H9 (cell line): ENCODE measurements at regions not wholly inside any gene's neighbourhood (a gene's known extent, or its start where the extent isn't known, plus 50 kb on each side); places are given as distances from the start of the nearest gene placed in this dataset.

Source experiments
- DNase-seq: peaks from one replicate; pipeline ENCODE4 v3.0.0-alpha.2; 2017
- H2AFZ ChIP-seq: one replicate; pipeline ENCODE4 v1.6.1; 2013; ENCODE audit warnings: mild to moderate bottlenecking, low read length, control low read depth, moderate library complexity
- H2AK5ac ChIP-seq: 2 replicates; pipeline ENCODE4 v1.6.1; 2013; ENCODE audit warnings: low read length, control low read depth, mixed read lengths; ENCODE audit not compliant: insufficient read length
- H2BK120ac ChIP-seq: one replicate; pipeline ENCODE4 v1.6.1; 2013; ENCODE audit warnings: low read depth, mild to moderate bottlenecking, low read length, control low read depth, inconsistent platforms; ENCODE audit not compliant: poor library complexity, severe bottlenecking
- H2BK12ac ChIP-seq: 2 replicates; pipeline ENCODE4 v1.6.1; 2013; ENCODE audit warnings: low read length, control low read depth, mixed read lengths, low read depth; ENCODE audit not compliant: insufficient read length
- H2BK15ac ChIP-seq: 2 replicates; pipeline ENCODE4 v1.6.1; 2013; ENCODE audit warnings: low read depth, low read length, control low read depth
- H2BK20ac ChIP-seq: one replicate; pipeline ENCODE4 v1.6.1; 2013; ENCODE audit warnings: low read depth, mild to moderate bottlenecking, low read length, control low read depth, inconsistent platforms; ENCODE audit not compliant: poor library complexity, severe bottlenecking
- H2BK5ac ChIP-seq: 2 replicates; pipeline ENCODE4 v1.6.1; 2013; ENCODE audit warnings: low read length, control low read depth, mixed read lengths; ENCODE audit not compliant: insufficient read length
- H3K14ac ChIP-seq: 2 replicates; pipeline ENCODE4 v1.6.1; 2013; ENCODE audit warnings: low read length, control low read depth; ENCODE audit not compliant: insufficient read depth
- H3K18ac ChIP-seq: 2 replicates; pipeline ENCODE4 v1.6.1; 2013; ENCODE audit warnings: low read depth, mild to moderate bottlenecking, mixed read lengths, low read length, control low read depth; ENCODE audit not compliant: insufficient read length
- H3K23ac ChIP-seq: 2 replicates; pipeline ENCODE4 v1.6.1; 2013; ENCODE audit warnings: low read length, control low read depth, mixed read lengths, low read depth; ENCODE audit not compliant: insufficient read length
- H3K23me2 ChIP-seq: 2 replicates; pipeline ENCODE4 v1.6.1; 2013; ENCODE audit warnings: low read depth, mild to moderate bottlenecking, mixed read lengths, low read length, control low read depth; ENCODE audit not compliant: insufficient read length, poor library complexity, severe bottlenecking
- H3K27ac ChIP-seq: 2 replicates; pipeline ENCODE4 v1.5.1; 2013; ENCODE audit warnings: low read length, control low read depth, mixed read lengths, low read depth; ENCODE audit not compliant: insufficient read length
- H3K27me3 ChIP-seq: 2 replicates; pipeline ENCODE4 v1.6.1; 2013; ENCODE audit warnings: low read length, control low read depth, inconsistent platforms; ENCODE audit not compliant: insufficient read depth
- H3K4ac ChIP-seq: 2 replicates; pipeline ENCODE4 v1.6.1; 2013; ENCODE audit warnings: low read depth, mild to moderate bottlenecking, control low read depth, inconsistent platforms, low read length, moderate library complexity
- H3K4me1 ChIP-seq: 2 replicates; pipeline ENCODE4 v1.6.1; 2013; ENCODE audit warnings: low read length, control low read depth, inconsistent platforms; ENCODE audit not compliant: insufficient read depth
- H3K4me2 ChIP-seq: 2 replicates; pipeline ENCODE4 v1.6.1; 2013; ENCODE audit warnings: low read length, control low read depth, mixed read lengths; ENCODE audit not compliant: insufficient read length, insufficient read depth
- H3K56ac ChIP-seq: 2 replicates; pipeline ENCODE4 v1.6.1; 2013; ENCODE audit warnings: low read depth, mild to moderate bottlenecking, mixed read lengths, low read length, control low read depth; ENCODE audit not compliant: insufficient read length
- H3K79me1 ChIP-seq: 2 replicates; pipeline ENCODE4 v1.6.1; 2013; ENCODE audit warnings: low read depth, mild to moderate bottlenecking, moderate library complexity, low read length, control low read depth, inconsistent platforms; ENCODE audit not compliant: insufficient read depth, poor library complexity, severe bottlenecking
- H3K79me2 ChIP-seq: 2 replicates; pipeline ENCODE4 v1.6.1; 2013; ENCODE audit warnings: low read length, control low read depth, inconsistent platforms; ENCODE audit not compliant: insufficient read depth
- H3K9ac ChIP-seq: 2 replicates; pipeline ENCODE4 v1.6.1; 2013; ENCODE audit warnings: low read length, control low read depth, mixed read lengths; ENCODE audit not compliant: insufficient read length; ENCODE audit errors: extremely low read depth
- H3K9me3 ChIP-seq: one replicate; pipeline ENCODE4 v1.6.1; 2013; ENCODE audit warnings: low read depth, low read length, inconsistent platforms; ENCODE audit not compliant: control insufficient read depth
- H3T11ph ChIP-seq: one replicate; pipeline ENCODE4 v1.6.1; 2013; ENCODE audit warnings: mild to moderate bottlenecking, low read length, control low read depth, inconsistent platforms
- H4K20me1 ChIP-seq: one replicate; pipeline ENCODE4 v1.6.1; 2013; ENCODE audit not compliant: control insufficient read depth, insufficient read length, insufficient read depth
- H4K5ac ChIP-seq: 2 replicates; pipeline ENCODE4 v1.6.1; 2013; ENCODE audit warnings: low read depth, mild to moderate bottlenecking, mixed read lengths, low read length, control low read depth; ENCODE audit not compliant: insufficient read length
- H4K8ac ChIP-seq: replicated peaks from 2 replicates; pipeline ENCODE4 v1.6.1; 2013; ENCODE audit warnings: low read length, control low read depth, mixed read lengths, low read depth; ENCODE audit not compliant: insufficient read length
- H4K91ac ChIP-seq: 2 replicates; pipeline ENCODE4 v1.6.1; 2013; ENCODE audit warnings: low read depth, mild to moderate bottlenecking, moderate library complexity, mixed read lengths, low read length, control low read depth; ENCODE audit not compliant: insufficient read length
- H3K27ac Mint-ChIP-seq, 3 experiments: 2 replicates in 2 of 3; 3 replicates in 1 of 3; pipeline ENCODE4 v1.8.0; 2020 to 2021; ENCODE audit warnings: mixed read lengths in 3 of 3, mild to moderate bottlenecking in 1 of 3, moderate library complexity in 1 of 3
- H3K27me3 Mint-ChIP-seq: 2 replicates; pipeline ENCODE4 v1.8.0; 2021; ENCODE audit warnings: low read depth, mild to moderate bottlenecking, moderate library complexity, mixed read lengths
- H3K36me3 Mint-ChIP-seq, 3 experiments: 2 replicates in 2 of 3; 3 replicates in 1 of 3; pipeline ENCODE4 v1.8.0; 2020 to 2021; ENCODE audit warnings: low read depth in 3 of 3, mixed read lengths in 3 of 3; ENCODE audit not compliant: insufficient read depth in 1 of 3
- H3K4me1 Mint-ChIP-seq, 2 experiments: 2 replicates each; pipeline ENCODE4 v1.8.0; 2020; ENCODE audit warnings: mixed read lengths in 2 of 2
- H3K4me3 Mint-ChIP-seq, 2 experiments: 2 replicates in 1 of 2; 3 replicates in 1 of 2; pipeline ENCODE4 v1.8.0; 2020 to 2021; ENCODE audit warnings: mild to moderate bottlenecking in 2 of 2, mixed read lengths in 2 of 2, moderate library complexity in 1 of 2
- H3K9me3 Mint-ChIP-seq, 2 experiments: 2 replicates in 1 of 2; 3 replicates in 1 of 2; pipeline ENCODE4 v1.8.0; 2020; ENCODE audit warnings: mild to moderate bottlenecking in 2 of 2, mixed read lengths in 2 of 2, moderate library complexity in 1 of 2
- CTCF ChIP-seq: fragments of 200-600 bp; sonication (generic); conservative IDR thresholded peaks from 3 replicates; pipeline ENCODE4 v1.8.0; 2021; ENCODE audit warnings: antibody characterized with exemption, mild to moderate bottlenecking
- WGBS: extraction: QIAGEN DNeasy Blood & Tissue Kit; methylation state at CpG from one replicate; pipeline ENCODE4 v1.1.7; 2013; ENCODE audit warnings: missing lambda C conversion rate, low lambda C conversion rate, mixed read lengths; ENCODE audit not compliant: insufficient read length; ENCODE audit errors: extremely low coverage; 5-methylcytosine and 5-hydroxymethylcytosine counted together

GRCh38 chr1:87603626-87604025, 274.9 kb downstream of the LMO4 start:
- no peak overlapping the region for H3K27ac ChIP-seq
- no peak overlapping the region for H3K4me2 ChIP-seq
- H2AFZ ChIP-seq: no peak overlapping the region
- Mint-ChIP-seq H3K9me3 (peaks cover 7 to 14% of the 10 kb centered on the region in 2 experiments; a peak in 3 of 5 replicates), H3K36me3 (peaks cover 0 to 11% (median 4%) of the 10 kb centered on the region in 3 experiments; a peak in 2 of 7 replicates), H3K4me3 (no peak overlapping the region), H3K27me3 (no peaks in the 10 kb centered on the region), H3K4me1 (peaks cover under 1 to 11% of the 10 kb centered on the region in 2 experiments; a peak in 3 of 4 replicates), H3K27ac (no peak overlapping the region)
- no peak overlapping the region for H3K23ac ChIP-seq
- peaks cover 2% of the 10 kb centered on the region; the same call in 1 of the 2 replicates for H3K4me1 ChIP-seq
- H3K9ac ChIP-seq: no peak overlapping the region
- H2BK5ac ChIP-seq: no peak overlapping the region
- no peak for DNase-seq
- no peak overlapping the region for H3K18ac ChIP-seq
- no peaks in the 10 kb centered on the region for H3K23me2 ChIP-seq
- TF ChIP-seq CTCF: no peak
- no peaks in the 10 kb centered on the region for H4K20me1 ChIP-seq
- no CpG with 5 or more reads among the region's 1 CpG for WGBS
- H3K4ac ChIP-seq: no peak overlapping the region
- H3K79me2 ChIP-seq: no peaks in the 10 kb centered on the region
- no peaks in the 10 kb centered on the region for H3K79me1 ChIP-seq
- H4K5ac ChIP-seq: no peak overlapping the region
- no peak overlapping the region for H2BK15ac ChIP-seq
- no peak overlapping the region for H2BK12ac ChIP-seq
- no peak overlapping the region for H3K14ac ChIP-seq
- no peaks in the 10 kb centered on the region for H3K9me3 ChIP-seq
- no peak overlapping the region for H4K8ac ChIP-seq
- no peak overlapping the region for H3T11ph ChIP-seq
- H2BK20ac ChIP-seq: no peak overlapping the region
- no peak overlapping the region for H2AK5ac ChIP-seq
- no peak overlapping the region for H4K91ac ChIP-seq
- H3K27me3 ChIP-seq: no peaks in the 10 kb centered on the region
- H3K56ac ChIP-seq: no peak overlapping the region
- H2BK120ac ChIP-seq: no peak overlapping the region
